HEK293 (cell line): ENCODE measurements at regions not wholly inside any gene's neighbourhood (a gene's known extent, or its start where the extent isn't known, plus 50 kb on each side); places are given as distances from the start of the nearest gene placed in this dataset.

ENCODE experiments used
- CTCF ChIA-PET: fragments of 350-600 bp; formaldehyde crosslinking; extraction: SDS; loops from one replicate; lab custom pipeline; 2021; ENCODE audit warnings: antibody characterized with exemption; lab: Yijun Ruan, JAX
- POLR2A ChIA-PET: fragments of 300-600 bp; formaldehyde crosslinking; extraction: SDS; loops from one replicate; lab custom pipeline; 2020; ENCODE audit warnings: antibody characterized with exemption, inconsistent platforms; lab: Yijun Ruan, JAX
- H3K27ac ChIP-seq: fragments of 200-500 bp; sonication (Bioruptor generic); 2 replicates; pipeline ENCODE4 v1.5.1; 2014; ENCODE audit warnings: low read depth, low read length, control low read depth, inconsistent platforms; ENCODE audit errors: extremely low read depth
- H3K36me3 ChIP-seq, 2 experiments: fragments of 200-500 bp in 1 of 2; sonication (Bioruptor generic) in 1 of 2; 1 replicate in 1 of 2; 2 replicates in 1 of 2; pipeline ENCODE4 v1.5.1; 2014 to 2017; ENCODE audit warnings: inconsistent platforms in 2 of 2, low read length in 2 of 2; ENCODE audit not compliant: control insufficient read depth in 2 of 2, insufficient read depth in 1 of 2
- H3K4me1 ChIP-seq: fragments of 200-500 bp; sonication (Bioruptor generic); 2 replicates; pipeline ENCODE4 v1.5.1; 2014; ENCODE audit warnings: mild to moderate bottlenecking, low read length, inconsistent platforms; ENCODE audit not compliant: control insufficient read depth, insufficient read depth
- H3K4me3 ChIP-seq: 2 replicates; pipeline ENCODE4 v1.5.1; 2011; ENCODE audit warnings: low read depth, mild to moderate bottlenecking, control low read depth, low read length, moderate library complexity
- H3K9me3 ChIP-seq: fragments of 200-500 bp; sonication (Bioruptor generic); 2 replicates; pipeline ENCODE4 v1.5.1; 2014; ENCODE audit warnings: low read depth, low read length, inconsistent platforms; ENCODE audit not compliant: control insufficient read depth, insufficient read depth
- FEZF1 ChIP-seq: fragments of 450-650 bp; formaldehyde crosslinking; IDR thresholded peaks from 2 replicates; pipeline ENCODE4 v1.5.1; 2016; ENCODE audit warnings: missing biosample characterization, missing genetic modification characterization
- MEIS1 ChIP-seq: sonication (generic); formaldehyde crosslinking; IDR thresholded peaks from 2 replicates; pipeline ENCODE4 v1.8.1; 2022; ENCODE audit warnings: missing genetic modification reagents, mild to moderate bottlenecking, borderline replicate concordance
- TRIM28 ChIP-seq: IDR thresholded peaks from 2 replicates; pipeline ENCODE4 v1.6.1; 2011; ENCODE audit warnings: low read length, control low read depth, borderline replicate concordance
- YY2 ChIP-seq: fragments of 450-650 bp; formaldehyde crosslinking; IDR thresholded peaks from 2 replicates; pipeline ENCODE4 v1.5.1; 2016; ENCODE audit warnings: missing biosample characterization, missing genetic modification characterization
- ZBTB48 ChIP-seq: fragments of 450-650 bp; formaldehyde crosslinking; IDR thresholded peaks from 2 replicates; pipeline ENCODE4 v1.5.1; 2016; ENCODE audit warnings: missing biosample characterization, missing genetic modification characterization
- ZEB2 ChIP-seq: fragments of 450-650 bp; formaldehyde crosslinking; IDR thresholded peaks from 2 replicates; pipeline ENCODE4 v1.5.1; 2016; ENCODE audit warnings: missing biosample characterization, missing genetic modification characterization
- ZFP37 ChIP-seq: fragments of 450-650 bp; formaldehyde crosslinking; IDR thresholded peaks from 2 replicates; pipeline ENCODE4 v1.5.1; 2016; ENCODE audit warnings: missing biosample characterization, missing genetic modification characterization
- ZNF248 ChIP-seq: fragments of 450-650 bp; formaldehyde crosslinking; IDR thresholded peaks from 2 replicates; pipeline ENCODE4 v1.5.1; 2017; ENCODE audit warnings: missing biosample characterization, missing genetic modification characterization
- ZNF341 ChIP-seq: fragments of 450-650 bp; formaldehyde crosslinking; IDR thresholded peaks from 2 replicates; pipeline ENCODE4; 2016; ENCODE audit warnings: low read depth, missing biosample characterization, missing genetic modification characterization
- ZNF354C ChIP-seq: fragments of 450-650 bp; formaldehyde crosslinking; IDR thresholded peaks from 2 replicates; pipeline ENCODE4 v1.5.1; 2016; ENCODE audit warnings: missing biosample characterization, missing genetic modification characterization, low read depth, borderline replicate concordance
- ZNF514 ChIP-seq: fragments of 450-650 bp; formaldehyde crosslinking; IDR thresholded peaks from 2 replicates; pipeline ENCODE4 v1.5.1; 2016; ENCODE audit warnings: missing biosample characterization, missing genetic modification characterization
- ZNF626 ChIP-seq: fragments of 450-650 bp; sonication (Bioruptor Pico); formaldehyde crosslinking; IDR thresholded peaks from 2 replicates; pipeline ENCODE4 v1.5.1; 2018; ENCODE audit warnings: missing biosample characterization, missing genetic modification characterization, inconsistent platforms
- ZNF660 ChIP-seq: fragments of 450-650 bp; IDR thresholded peaks from 2 replicates; pipeline ENCODE4 v1.5.1; 2018; ENCODE audit warnings: missing biosample characterization, mild to moderate bottlenecking, missing genetic modification characterization
- ZNF776 ChIP-seq: fragments of 450-650 bp; formaldehyde crosslinking; IDR thresholded peaks from 2 replicates; pipeline ENCODE4 v1.5.0; 2017; ENCODE audit warnings: missing biosample characterization, missing genetic modification characterization, borderline replicate concordance
- ZSCAN30 ChIP-seq: fragments of 450-650 bp; IDR thresholded peaks from 2 replicates; pipeline ENCODE4 v1.5.1; 2018; ENCODE audit warnings: missing biosample characterization, mild to moderate bottlenecking, missing genetic modification characterization, moderate library complexity
- TF ChIP-seq, protein P1 (sequence below): fragments of 450-650 bp; formaldehyde crosslinking; IDR thresholded peaks from 2 replicates; pipeline ENCODE4 v1.5.1; 2017; ENCODE audit warnings: missing biosample characterization, missing genetic modification characterization
- TF ChIP-seq, protein P2 (sequence below): fragments of 450-650 bp; formaldehyde crosslinking; IDR thresholded peaks from 2 replicates; pipeline ENCODE4 v1.5.1; 2016; ENCODE audit warnings: missing biosample characterization, missing genetic modification characterization, low read depth
- TF ChIP-seq, protein P3 (sequence below): fragments of 450-650 bp; formaldehyde crosslinking; IDR thresholded peaks from 2 replicates; pipeline ENCODE4 v1.5.1; 2016; ENCODE audit warnings: missing biosample characterization, missing genetic modification characterization
- TF ChIP-seq, protein P4 (sequence below): fragments of 450-650 bp; formaldehyde crosslinking; IDR thresholded peaks from 2 replicates; pipeline ENCODE4 v1.5.1; 2016; ENCODE audit warnings: missing biosample characterization, missing genetic modification characterization
- TF ChIP-seq, protein P5 (sequence below): fragments of 450-650 bp; formaldehyde crosslinking; IDR thresholded peaks from 2 replicates; pipeline ENCODE4 v1.5.1; 2016; ENCODE audit warnings: missing biosample characterization, missing genetic modification characterization
- TF ChIP-seq, protein P6 (sequence below): fragments of 450-650 bp; formaldehyde crosslinking; IDR thresholded peaks from 2 replicates; pipeline ENCODE4 v1.5.1; 2017; ENCODE audit warnings: missing biosample characterization, missing genetic modification characterization

DNA sequence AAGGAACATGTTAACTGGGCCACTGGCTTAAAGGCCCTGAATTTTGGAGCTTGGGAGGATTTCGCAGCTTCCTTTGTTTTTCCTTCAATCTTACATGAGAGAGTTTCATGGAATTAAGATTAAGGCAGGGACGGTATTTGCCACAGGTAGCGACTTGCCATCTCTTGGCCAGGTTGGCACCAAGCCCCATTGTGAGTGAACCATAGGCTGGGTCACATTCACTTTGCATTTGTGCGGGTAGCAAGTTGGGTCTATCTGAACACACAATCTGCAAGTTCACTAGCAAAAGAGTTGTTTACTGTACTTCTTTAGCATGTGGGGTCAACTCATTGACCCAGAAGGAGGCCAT is 106.2 kb upstream of the ATP1A1 start:
- Histone ChIP-seq H3K36me3 (no peaks in the 10 kb centered on the region), H3K4me1 (no peaks in the 10 kb centered on the region), H3K4me3 (no peak overlapping the region), H3K9me3 (no peaks in the 10 kb centered on the region), H3K27ac (no peak overlapping the region)
- ChIA-PET CTCF (interaction anchor here (0.6 to 0.8 kb wide), 2 partner anchors 32 to 108 kb away, joined by 3 to 4 read pairs; no protein-coding TSS in a partner anchor), POLR2A (no interaction called here)
- no peak for TF ChIP-seq ZFP37 (tag by site-specific recombination)
- TF ChIP-seq TRIM28 = no peak
- TF ChIP-seq ZEB2 (tag by site-specific recombination) = no peak
- no peak for TF ChIP-seq ZNF626 (tag by site-specific recombination)
- no peak for TF ChIP-seq ZNF248
- TF ChIP-seq, protein P1, sequence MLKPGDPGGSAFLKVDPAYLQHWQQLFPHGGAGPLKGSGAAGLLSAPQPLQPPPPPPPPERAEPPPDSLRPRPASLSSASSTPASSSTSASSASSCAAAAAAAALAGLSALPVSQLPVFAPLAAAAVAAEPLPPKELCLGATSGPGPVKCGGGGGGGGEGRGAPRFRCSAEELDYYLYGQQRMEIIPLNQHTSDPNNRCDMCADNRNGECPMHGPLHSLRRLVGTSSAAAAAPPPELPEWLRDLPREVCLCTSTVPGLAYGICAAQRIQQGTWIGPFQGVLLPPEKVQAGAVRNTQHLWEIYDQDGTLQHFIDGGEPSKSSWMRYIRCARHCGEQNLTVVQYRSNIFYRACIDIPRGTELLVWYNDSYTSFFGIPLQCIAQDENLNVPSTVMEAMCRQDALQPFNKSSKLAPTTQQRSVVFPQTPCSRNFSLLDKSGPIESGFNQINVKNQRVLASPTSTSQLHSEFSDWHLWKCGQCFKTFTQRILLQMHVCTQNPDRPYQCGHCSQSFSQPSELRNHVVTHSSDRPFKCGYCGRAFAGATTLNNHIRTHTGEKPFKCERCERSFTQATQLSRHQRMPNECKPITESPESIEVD (tag by site-specific recombination) = no peak
- TF ChIP-seq ZNF776 (tag by site-specific recombination) = no peak
- no peak for TF ChIP-seq FEZF1 (tag by site-specific recombination)
- TF ChIP-seq ZSCAN30 = no peak
- TF ChIP-seq, protein P2, sequence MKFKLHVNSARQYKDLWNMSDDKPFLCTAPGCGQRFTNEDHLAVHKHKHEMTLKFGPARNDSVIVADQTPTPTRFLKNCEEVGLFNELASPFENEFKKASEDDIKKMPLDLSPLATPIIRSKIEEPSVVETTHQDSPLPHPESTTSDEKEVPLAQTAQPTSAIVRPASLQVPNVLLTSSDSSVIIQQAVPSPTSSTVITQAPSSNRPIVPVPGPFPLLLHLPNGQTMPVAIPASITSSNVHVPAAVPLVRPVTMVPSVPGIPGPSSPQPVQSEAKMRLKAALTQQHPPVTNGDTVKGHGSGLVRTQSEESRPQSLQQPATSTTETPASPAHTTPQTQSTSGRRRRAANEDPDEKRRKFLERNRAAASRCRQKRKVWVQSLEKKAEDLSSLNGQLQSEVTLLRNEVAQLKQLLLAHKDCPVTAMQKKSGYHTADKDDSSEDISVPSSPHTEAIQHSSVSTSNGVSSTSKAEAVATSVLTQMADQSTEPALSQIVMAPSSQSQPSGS (tag by site-specific recombination) = no peak
- no peak for TF ChIP-seq YY2
- TF ChIP-seq, protein P3, sequence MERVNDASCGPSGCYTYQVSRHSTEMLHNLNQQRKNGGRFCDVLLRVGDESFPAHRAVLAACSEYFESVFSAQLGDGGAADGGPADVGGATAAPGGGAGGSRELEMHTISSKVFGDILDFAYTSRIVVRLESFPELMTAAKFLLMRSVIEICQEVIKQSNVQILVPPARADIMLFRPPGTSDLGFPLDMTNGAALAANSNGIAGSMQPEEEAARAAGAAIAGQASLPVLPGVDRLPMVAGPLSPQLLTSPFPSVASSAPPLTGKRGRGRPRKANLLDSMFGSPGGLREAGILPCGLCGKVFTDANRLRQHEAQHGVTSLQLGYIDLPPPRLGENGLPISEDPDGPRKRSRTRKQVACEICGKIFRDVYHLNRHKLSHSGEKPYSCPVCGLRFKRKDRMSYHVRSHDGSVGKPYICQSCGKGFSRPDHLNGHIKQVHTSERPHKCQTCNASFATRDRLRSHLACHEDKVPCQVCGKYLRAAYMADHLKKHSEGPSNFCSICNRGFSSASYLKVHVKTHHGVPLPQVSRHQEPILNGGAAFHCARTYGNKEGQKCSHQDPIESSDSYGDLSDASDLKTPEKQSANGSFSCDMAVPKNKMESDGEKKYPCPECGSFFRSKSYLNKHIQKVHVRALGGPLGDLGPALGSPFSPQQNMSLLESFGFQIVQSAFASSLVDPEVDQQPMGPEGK (tag by site-specific recombination) = no peak
- no peak for TF ChIP-seq ZNF514 (tag by site-specific recombination)
- TF ChIP-seq ZNF354C (tag by site-specific recombination) = no peak

DNA sequence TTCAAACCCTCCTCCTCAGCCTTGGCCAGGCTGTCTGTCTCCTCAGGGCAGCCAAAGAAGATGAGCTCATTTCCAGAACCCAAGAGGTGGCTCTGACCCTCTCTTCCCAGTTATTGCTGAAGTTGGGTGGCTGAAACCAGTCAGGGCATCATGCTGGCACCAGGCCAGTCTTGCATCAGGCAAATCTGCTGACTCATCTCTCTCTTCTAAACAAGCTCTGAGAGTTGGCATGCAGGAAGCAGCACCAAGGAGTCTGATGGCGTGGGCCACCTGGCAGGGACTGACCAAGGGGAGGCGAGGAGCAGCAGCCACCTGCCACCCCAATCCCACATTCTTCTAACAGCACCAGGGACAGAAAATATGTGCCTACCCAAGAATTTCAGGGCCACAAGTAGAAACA is 104.8 kb upstream of the ATP1A1 start:
- TF ChIP-seq ZNF341 (tag by site-specific recombination) = no peak
- no peak for TF ChIP-seq MEIS1
- peak; percentile 65; the same call in 1 of the 2 replicates for TF ChIP-seq ZNF660 (tag by site-specific recombination)
- TF ChIP-seq, protein P3 (tag by site-specific recombination) = no peak
- TF ChIP-seq, protein P4, sequence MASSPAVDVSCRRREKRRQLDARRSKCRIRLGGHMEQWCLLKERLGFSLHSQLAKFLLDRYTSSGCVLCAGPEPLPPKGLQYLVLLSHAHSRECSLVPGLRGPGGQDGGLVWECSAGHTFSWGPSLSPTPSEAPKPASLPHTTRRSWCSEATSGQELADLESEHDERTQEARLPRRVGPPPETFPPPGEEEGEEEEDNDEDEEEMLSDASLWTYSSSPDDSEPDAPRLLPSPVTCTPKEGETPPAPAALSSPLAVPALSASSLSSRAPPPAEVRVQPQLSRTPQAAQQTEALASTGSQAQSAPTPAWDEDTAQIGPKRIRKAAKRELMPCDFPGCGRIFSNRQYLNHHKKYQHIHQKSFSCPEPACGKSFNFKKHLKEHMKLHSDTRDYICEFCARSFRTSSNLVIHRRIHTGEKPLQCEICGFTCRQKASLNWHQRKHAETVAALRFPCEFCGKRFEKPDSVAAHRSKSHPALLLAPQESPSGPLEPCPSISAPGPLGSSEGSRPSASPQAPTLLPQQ (tag by site-specific recombination) = peak; percentile 69; the same call in 1 of the 2 replicates
- TF ChIP-seq, protein P5, sequence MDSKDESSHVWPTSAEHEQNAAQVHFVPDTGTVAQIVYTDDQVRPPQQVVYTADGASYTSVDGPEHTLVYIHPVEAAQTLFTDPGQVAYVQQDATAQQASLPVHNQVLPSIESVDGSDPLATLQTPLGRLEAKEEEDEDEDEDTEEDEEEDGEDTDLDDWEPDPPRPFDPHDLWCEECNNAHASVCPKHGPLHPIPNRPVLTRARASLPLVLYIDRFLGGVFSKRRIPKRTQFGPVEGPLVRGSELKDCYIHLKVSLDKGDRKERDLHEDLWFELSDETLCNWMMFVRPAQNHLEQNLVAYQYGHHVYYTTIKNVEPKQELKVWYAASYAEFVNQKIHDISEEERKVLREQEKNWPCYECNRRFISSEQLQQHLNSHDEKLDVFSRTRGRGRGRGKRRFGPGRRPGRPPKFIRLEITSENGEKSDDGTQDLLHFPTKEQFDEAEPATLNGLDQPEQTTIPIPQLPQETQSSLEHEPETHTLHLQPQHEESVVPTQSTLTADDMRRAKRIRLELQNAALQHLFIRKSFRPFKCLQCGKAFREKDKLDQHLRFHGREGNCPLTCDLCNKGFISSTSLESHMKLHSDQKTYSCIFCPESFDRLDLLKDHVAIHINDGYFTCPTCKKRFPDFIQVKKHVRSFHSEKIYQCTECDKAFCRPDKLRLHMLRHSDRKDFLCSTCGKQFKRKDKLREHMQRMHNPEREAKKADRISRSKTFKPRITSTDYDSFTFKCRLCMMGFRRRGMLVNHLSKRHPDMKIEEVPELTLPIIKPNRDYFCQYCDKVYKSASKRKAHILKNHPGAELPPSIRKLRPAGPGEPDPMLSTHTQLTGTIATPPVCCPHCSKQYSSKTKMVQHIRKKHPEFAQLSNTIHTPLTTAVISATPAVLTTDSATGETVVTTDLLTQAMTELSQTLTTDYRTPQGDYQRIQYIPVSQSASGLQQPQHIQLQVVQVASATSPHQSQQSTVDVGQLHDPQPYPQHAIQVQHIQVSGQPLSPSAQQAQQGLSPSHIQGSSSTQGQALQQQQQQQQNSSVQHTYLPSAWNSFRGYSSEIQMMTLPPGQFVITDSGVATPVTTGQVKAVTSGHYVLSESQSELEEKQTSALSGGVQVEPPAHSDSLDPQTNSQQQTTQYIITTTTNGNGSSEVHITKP = peak; percentile 36; the same call in 1 of the 2 replicates
- TF ChIP-seq ZBTB48 = 0 out of 2 replicates have a peak, but pooled peaks have one; percentile 11
- TF ChIP-seq, protein P6, sequence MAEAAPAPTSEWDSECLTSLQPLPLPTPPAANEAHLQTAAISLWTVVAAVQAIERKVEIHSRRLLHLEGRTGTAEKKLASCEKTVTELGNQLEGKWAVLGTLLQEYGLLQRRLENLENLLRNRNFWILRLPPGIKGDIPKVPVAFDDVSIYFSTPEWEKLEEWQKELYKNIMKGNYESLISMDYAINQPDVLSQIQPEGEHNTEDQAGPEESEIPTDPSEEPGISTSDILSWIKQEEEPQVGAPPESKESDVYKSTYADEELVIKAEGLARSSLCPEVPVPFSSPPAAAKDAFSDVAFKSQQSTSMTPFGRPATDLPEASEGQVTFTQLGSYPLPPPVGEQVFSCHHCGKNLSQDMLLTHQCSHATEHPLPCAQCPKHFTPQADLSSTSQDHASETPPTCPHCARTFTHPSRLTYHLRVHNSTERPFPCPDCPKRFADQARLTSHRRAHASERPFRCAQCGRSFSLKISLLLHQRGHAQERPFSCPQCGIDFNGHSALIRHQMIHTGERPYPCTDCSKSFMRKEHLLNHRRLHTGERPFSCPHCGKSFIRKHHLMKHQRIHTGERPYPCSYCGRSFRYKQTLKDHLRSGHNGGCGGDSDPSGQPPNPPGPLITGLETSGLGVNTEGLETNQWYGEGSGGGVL = peak; percentile 52
- H3K4me3 ChIP-seq = no peak overlapping the region
- no peak overlapping the region for H3K27ac ChIP-seq
- H3K36me3 ChIP-seq = no peaks in the 10 kb centered on the region
- POLR2A ChIA-PET = no interaction called here
- no peaks in the 10 kb centered on the region for H3K4me1 ChIP-seq
- CTCF ChIA-PET = interaction anchor here (1.0 kb wide), 1 partner anchor 129 kb away, joined by 3 read pairs; no protein-coding TSS in a partner anchor
- no peaks in the 10 kb centered on the region for H3K9me3 ChIP-seq
